Esophagus muscularis mucosa (tissue), 4 donors: ENCODE measurements at regions not wholly inside any gene's neighbourhood (a gene's known extent, or its start where the extent isn't known, plus 50 kb on each side); places are given as distances from the start of the nearest gene placed in this dataset.

Source experiments
- DNase-seq: peaks from one replicate; pipeline ENCODE4 v3.0.0-alpha.2; 2017; ENCODE audit errors: extremely low spot score
- H3K27ac ChIP-seq, 4 donors: fragments of 200-600 bp; sonication (generic); replicated peaks in 1 of 4; 1 replicate in 3 of 4; 2 replicates in 1 of 4; pipeline ENCODE4 v1.5.1; 2016 to 2019; ENCODE audit warnings: mild to moderate bottlenecking in 1 of 4
- H3K27me3 ChIP-seq, 4 donors: fragments of 200-600 bp; sonication (generic); one replicate each; pipeline versions ENCODE4 v1.5.1 to v1.6.0; 2016 to 2019
- H3K36me3 ChIP-seq, 4 donors: fragments of 200-600 bp; sonication (generic); one replicate each; pipeline ENCODE4 v1.5.1; 2016 to 2019
- H3K4me1 ChIP-seq, 4 donors: fragments of 200-600 bp; sonication (generic); one replicate each; pipeline ENCODE4 v1.5.1; 2016 to 2019
- H3K4me3 ChIP-seq, 4 donors: fragments of 200-600 bp; sonication (generic); 1 replicate in 2 of 4; 2 replicates in 2 of 4; pipeline ENCODE4 v1.5.1; 2016 to 2019; ENCODE audit warnings: mild to moderate bottlenecking in 4 of 4, moderate library complexity in 1 of 4
- H3K9me3 ChIP-seq, 4 donors: fragments of 200-600 bp; sonication (generic); 1 replicate in 3 of 4; 2 replicates in 1 of 4; pipeline ENCODE4 v1.5.1; 2016 to 2019
- CTCF ChIP-seq, 3 experiments: fragments of 200-600 bp in 2 of 3; fragments of 450-650 bp in 1 of 3; sonication (generic) in 2 of 3; IDR thresholded peaks; one replicate each; pipeline ENCODE4 v1.5.1; 2017 to 2019; ENCODE audit warnings: antibody characterized with exemption in 3 of 3, mild to moderate bottlenecking in 2 of 3, moderate library complexity in 1 of 3
- EP300 ChIP-seq: sonication (generic); formaldehyde crosslinking; IDR thresholded peaks from one replicate; pipeline ENCODE4 v1.6.1; 2017; ENCODE audit warnings: antibody characterized with exemption
- POLR2A ChIP-seq: fragments of 450-650 bp; IDR thresholded peaks from one replicate; pipeline ENCODE4 v1.6.1; 2017; ENCODE audit warnings: antibody characterized with exemption, moderate library complexity, mild to moderate bottlenecking, low read depth
- POLR2AphosphoS5 ChIP-seq, 2 donors: sonication (generic); formaldehyde crosslinking; IDR thresholded peaks; one replicate each; pipeline ENCODE4 v1.6.1; 2017; ENCODE audit warnings: antibody characterized with exemption in 2 of 2
- WGBS: methylation state at CpG from one replicate; pipeline ENCODE4 v1.1.5; 2018; 5-methylcytosine and 5-hydroxymethylcytosine counted together
- intact Hi-C: fragments of 100-400 bp; cut with DNase I; formaldehyde crosslinking; loops from one replicate; pipeline ENCODE4 v1.15.1; 2023

GRCh38 chr1:115220340-115221270 is 117.4 kb downstream of the NGF start:
- Histone ChIP-seq H3K4me1 (peaks cover 0 to 18% (median 0%) of the 10 kb centered on the region in 4 donors), H3K27me3 (no peaks in the 10 kb centered on the region), H3K36me3 (no peaks in the 10 kb centered on the region), H3K9me3 (no peaks in the 10 kb centered on the region), H3K27ac (peak overlapping the region in 2 of 4 donors; percentile 24 to 59), H3K4me3 (no peak overlapping the region)
- TF ChIP-seq POLR2A = no peak
- TF ChIP-seq CTCF (IDR thresholded peaks at IDR 0.05) = no peak
- TF ChIP-seq POLR2AphosphoS5 (IDR thresholded peaks at IDR 0.05) = no peak
- no peak for TF ChIP-seq EP300
- WGBS = 84% methylated on average over 17 of the region's 17 CpGs
- intact Hi-C loops = no loop called here
- DNase-seq = no peak

GRCh38 chr1:115219927-115220326 is 118.1 kb downstream of the NGF start:
- TF ChIP-seq CTCF (IDR thresholded peaks at IDR 0.05) = no peak
- TF ChIP-seq POLR2AphosphoS5 (IDR thresholded peaks at IDR 0.05) = peak; percentile 7 to 39
- no peak for DNase-seq
- no peak overlapping the region for H3K4me3 ChIP-seq
- H3K9me3 ChIP-seq = no peaks in the 10 kb centered on the region
- H3K4me1 ChIP-seq = peaks cover 0 to 18% (median 0%) of the 10 kb centered on the region in 4 donors
- H3K27me3 ChIP-seq = no peaks in the 10 kb centered on the region
- 65% methylated on average over 5 of the region's 6 CpGs for WGBS
- intact Hi-C loops = no loop called here
- no peaks in the 10 kb centered on the region for H3K36me3 ChIP-seq
- H3K27ac ChIP-seq = peak overlapping the region in 2 of 4 donors; percentile 52 to 59

GRCh38 chr1:115218699-115219098 is 119.3 kb downstream of the NGF start:
- intact Hi-C loops = no loop called here
- Histone ChIP-seq H3K4me3 (no peak overlapping the region), H3K9me3 (no peaks in the 10 kb centered on the region), H3K36me3 (no peaks in the 10 kb centered on the region), H3K4me1 (peaks cover 0 to 18% (median 0%) of the 10 kb centered on the region in 4 donors), H3K27me3 (no peaks in the 10 kb centered on the region), H3K27ac (peak overlapping the region in 2 of 4 donors; percentile 7 to 10)
- WGBS = 96% methylated on average over 3 of the region's 3 CpGs
- DNase-seq = no peak
- no peak for TF ChIP-seq POLR2A
- no peak for TF ChIP-seq POLR2AphosphoS5 (IDR thresholded peaks at IDR 0.05)
- TF ChIP-seq CTCF (IDR thresholded peaks at IDR 0.05) = no peak
- no peak for TF ChIP-seq EP300

- no peak for TF ChIP-seq EP300
- H3K36me3 ChIP-seq = no peaks in the 10 kb centered on the region
- DNase-seq = no peak
- intact Hi-C loops = no loop called here
- no peak overlapping the region for H3K4me3 ChIP-seq
- H3K27me3 ChIP-seq = no peaks in the 10 kb centered on the region
- H3K4me1 ChIP-seq = peaks cover 0 to 18% (median 0%) of the 10 kb centered on the region in 4 donors
- WGBS = 57% methylated on average over 6 of the region's 6 CpGs
- H3K27ac ChIP-seq = peak overlapping the region; percentile 7 to 35 (median 16)
- H3K9me3 ChIP-seq = no peaks in the 10 kb centered on the region
Measured at GRCh38 chr1:115218034-115218405, 120.0 kb downstream of the NGF start.

- Histone ChIP-seq H3K4me1 (peaks cover 0 to 18% (median 0%) of the 10 kb centered on the region in 4 donors), H3K9me3 (no peaks in the 10 kb centered on the region), H3K36me3 (no peaks in the 10 kb centered on the region), H3K27me3 (no peaks in the 10 kb centered on the region), H3K4me3 (no peak overlapping the region), H3K27ac (peak overlapping the region; percentile 7 to 35 (median 16))
- 78% methylated on average over 11 of the region's 11 CpGs for WGBS
- intact Hi-C loops = no loop called here
- TF ChIP-seq POLR2AphosphoS5 (IDR thresholded peaks at IDR 0.05) = no peak
- no peak for TF ChIP-seq EP300
- no peak for TF ChIP-seq POLR2A
- TF ChIP-seq CTCF (IDR thresholded peaks at IDR 0.05) = no peak
- DNase-seq = peak; percentile 91
Measured at GRCh38 chr1:115217150-115218033, 120.7 kb downstream of the NGF start.
